CD4-positive, alpha-beta T cell (primary cell): ENCODE measurements at regions not wholly inside any gene's neighbourhood (a gene's known extent, or its start where the extent isn't known, plus 50 kb on each side); places are given as distances from the start of the nearest gene placed in this dataset.
A peak's percentile ranks its signal among the peaks of the same experiment; 100 is the strongest.

ENCODE experiments used
- ATAC-seq: fragments of 200-7000 bp; cut with Tn5 transposase; one replicate; pipeline ENCODE4 v1.10.0; 2022; ENCODE audit warnings: mild to moderate bottlenecking; ENCODE audit not compliant: poor library complexity
- CTCF ChIA-PET: fragments of 350-600 bp; sonication (Branson Sonifier 250); formaldehyde crosslinking; loops from one replicate; lab custom pipeline; 2021; ENCODE audit warnings: antibody characterized with exemption, inconsistent platforms; lab: Charles Lee
- POLR2A ChIA-PET: fragments of 350-600 bp; sonication (Branson Sonifier 250); formaldehyde crosslinking; loops from one replicate; lab custom pipeline; 2021; ENCODE audit warnings: antibody characterized with exemption, inconsistent platforms; lab: Charles Lee
- DNase-seq, 14 experiments: peaks; one replicate each; pipeline ENCODE4 v3.0.0-alpha.2; 2013 to 2020; ENCODE audit warnings: mixed read lengths in 2 of 14
- H3K27ac ChIP-seq, 2 donors: one replicate each; pipeline versions ENCODE4 v1.5.1 to v1.7.0; 2013; ENCODE audit warnings: low read length in 2 of 2, low read depth in 1 of 2, mild to moderate bottlenecking in 1 of 2
- H3K27me3 ChIP-seq, 2 experiments: 1 replicate in 1 of 2; 2 replicates in 1 of 2; pipeline versions ENCODE4 v1.6.1 to v1.7.0; 2013; ENCODE audit warnings: low read length in 2 of 2, control low read depth in 1 of 2, mild to moderate bottlenecking in 1 of 2, moderate library complexity in 1 of 2; ENCODE audit not compliant: insufficient read depth in 2 of 2, control insufficient read depth in 1 of 2
- H3K36me3 ChIP-seq: one replicate; pipeline ENCODE4 v1.6.1; 2013; ENCODE audit warnings: low read length, control low read depth; ENCODE audit not compliant: insufficient read depth
- H3K4me1 ChIP-seq: one replicate; pipeline ENCODE4 v1.6.1; 2013; ENCODE audit warnings: low read length, control low read depth; ENCODE audit not compliant: insufficient read depth
- H3K4me3 ChIP-seq: one replicate; pipeline ENCODE4 v1.5.1; 2013; ENCODE audit warnings: mild to moderate bottlenecking, low read length, moderate library complexity
- H3K9me3 ChIP-seq, 2 experiments: 1 replicate in 1 of 2; 2 replicates in 1 of 2; pipeline versions ENCODE4 v1.6.1 to v1.7.0; 2013; ENCODE audit warnings: low read length in 2 of 2, mild to moderate bottlenecking in 2 of 2, control low read depth in 1 of 2, moderate library complexity in 1 of 2; ENCODE audit not compliant: control insufficient read depth in 1 of 2, insufficient read depth in 1 of 2
- H3K27ac Mint-ChIP-seq: one replicate; pipeline ENCODE4 v1.8.0; 2020; ENCODE audit warnings: mixed read lengths
- H3K27me3 Mint-ChIP-seq: one replicate; pipeline ENCODE4 v1.8.0; 2021; ENCODE audit warnings: mixed read lengths
- H3K36me3 Mint-ChIP-seq: one replicate; pipeline ENCODE4 v1.8.0; 2021; ENCODE audit warnings: low read depth, mixed read lengths
- H3K4me1 Mint-ChIP-seq: one replicate; pipeline ENCODE4 v1.8.0; 2021; ENCODE audit warnings: low read depth, mixed read lengths
- H3K4me3 Mint-ChIP-seq: one replicate; pipeline ENCODE4 v1.8.0; 2020; ENCODE audit warnings: mild to moderate bottlenecking, mixed read lengths
- H3K9me3 Mint-ChIP-seq: one replicate; pipeline ENCODE4 v1.8.0; 2020; ENCODE audit warnings: mixed read lengths
- intact Hi-C, 2 experiments: fragments of 100-400 bp; cut with DNase I in 1 of 2; cut with micrococcal nuclease in 1 of 2; formaldehyde crosslinking; loops; one replicate each; pipeline versions ENCODE4 v1.15.1 to v1.9.0; 2023 to 2025; cut with DNase I, micrococcal nuclease
- TF ChIP-seq, protein P1 (sequence below): fragments of 200-600 bp; IDR thresholded peaks from one replicate; pipeline ENCODE4 v1.8.0; 2022; ENCODE audit warnings: antibody characterized with exemption, mild to moderate bottlenecking

DNA sequence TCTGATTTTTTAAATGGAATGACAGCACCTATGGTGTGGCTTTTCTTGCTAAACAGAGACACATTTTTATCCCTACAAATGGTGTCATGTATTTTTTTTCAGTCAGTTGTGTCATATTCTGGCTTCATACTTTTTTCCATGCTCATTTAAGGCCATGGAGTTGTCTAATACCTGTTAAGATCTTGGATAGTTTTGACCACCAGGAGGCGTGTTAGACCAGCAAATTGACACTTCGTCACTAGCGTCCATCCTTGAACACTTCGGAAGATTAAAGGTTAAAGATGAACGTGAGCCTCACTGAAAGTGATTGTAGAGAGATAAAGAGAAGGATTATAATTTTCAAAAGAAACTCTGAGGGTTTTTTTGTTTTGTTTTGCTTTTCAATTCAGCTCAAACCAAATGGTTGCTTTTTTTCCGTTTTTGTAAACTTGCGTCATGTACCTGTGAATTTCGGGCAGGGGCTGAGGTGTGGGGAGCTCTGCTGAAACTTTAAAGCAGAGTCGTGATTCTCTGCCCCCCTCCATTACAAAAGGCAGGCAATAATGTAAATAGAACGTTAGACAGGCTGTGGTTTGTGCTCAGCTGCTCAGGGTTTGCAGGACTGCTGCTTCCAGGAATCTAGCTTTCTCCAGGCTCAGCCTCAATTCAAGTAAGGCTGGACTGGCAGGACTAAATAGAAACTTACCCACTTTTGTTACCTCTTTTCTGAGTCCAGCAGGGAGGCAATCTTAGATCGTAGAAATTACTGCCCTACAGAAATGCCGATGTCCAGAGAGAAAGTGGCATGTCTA is 245.1 kb downstream of the FOXA2 start:
- no peaks in the 10 kb centered on the region for H3K9me3 Mint-ChIP-seq
- H3K27me3 Mint-ChIP-seq: peaks cover 17% of the 10 kb centered on the region
- no peak overlapping the region for H3K27ac Mint-ChIP-seq
- no peaks in the 10 kb centered on the region for H3K27me3 ChIP-seq
- H3K9me3 ChIP-seq: peaks cover 0 to 10% of the 10 kb centered on the region in 2 experiments
- TF ChIP-seq, protein P1, sequence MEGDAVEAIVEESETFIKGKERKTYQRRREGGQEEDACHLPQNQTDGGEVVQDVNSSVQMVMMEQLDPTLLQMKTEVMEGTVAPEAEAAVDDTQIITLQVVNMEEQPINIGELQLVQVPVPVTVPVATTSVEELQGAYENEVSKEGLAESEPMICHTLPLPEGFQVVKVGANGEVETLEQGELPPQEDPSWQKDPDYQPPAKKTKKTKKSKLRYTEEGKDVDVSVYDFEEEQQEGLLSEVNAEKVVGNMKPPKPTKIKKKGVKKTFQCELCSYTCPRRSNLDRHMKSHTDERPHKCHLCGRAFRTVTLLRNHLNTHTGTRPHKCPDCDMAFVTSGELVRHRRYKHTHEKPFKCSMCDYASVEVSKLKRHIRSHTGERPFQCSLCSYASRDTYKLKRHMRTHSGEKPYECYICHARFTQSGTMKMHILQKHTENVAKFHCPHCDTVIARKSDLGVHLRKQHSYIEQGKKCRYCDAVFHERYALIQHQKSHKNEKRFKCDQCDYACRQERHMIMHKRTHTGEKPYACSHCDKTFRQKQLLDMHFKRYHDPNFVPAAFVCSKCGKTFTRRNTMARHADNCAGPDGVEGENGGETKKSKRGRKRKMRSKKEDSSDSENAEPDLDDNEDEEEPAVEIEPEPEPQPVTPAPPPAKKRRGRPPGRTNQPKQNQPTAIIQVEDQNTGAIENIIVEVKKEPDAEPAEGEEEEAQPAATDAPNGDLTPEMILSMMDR: peak; percentile 56
- peak in 4 of 14 experiments; percentile 1 to 54 (median 22) for DNase-seq
- no peaks in the 10 kb centered on the region for H3K36me3 Mint-ChIP-seq
- no peak for ATAC-seq
- POLR2A ChIA-PET: no interaction called here
- H3K4me1 ChIP-seq: no peaks in the 10 kb centered on the region
- no peak overlapping the region for H3K4me3 Mint-ChIP-seq
- H3K4me3 ChIP-seq: no peak overlapping the region
- CTCF ChIA-PET: interaction anchor here (0.9 to 1.9 kb wide), 2 partner anchors 10 to 12 kb away, joined by 3 to 5 read pairs; no protein-coding TSS in a partner anchor
- no peaks in the 10 kb centered on the region for H3K36me3 ChIP-seq
- intact Hi-C loops: loop anchor here (5.0 to 10.0 kb wide), 3 partner anchors 343 to 1266 kb away; partner anchors contain the start of gene CST9 (in 2 of the 2)
- H3K27ac ChIP-seq: no peak overlapping the region
- H3K4me1 Mint-ChIP-seq: no peaks in the 10 kb centered on the region

DNA sequence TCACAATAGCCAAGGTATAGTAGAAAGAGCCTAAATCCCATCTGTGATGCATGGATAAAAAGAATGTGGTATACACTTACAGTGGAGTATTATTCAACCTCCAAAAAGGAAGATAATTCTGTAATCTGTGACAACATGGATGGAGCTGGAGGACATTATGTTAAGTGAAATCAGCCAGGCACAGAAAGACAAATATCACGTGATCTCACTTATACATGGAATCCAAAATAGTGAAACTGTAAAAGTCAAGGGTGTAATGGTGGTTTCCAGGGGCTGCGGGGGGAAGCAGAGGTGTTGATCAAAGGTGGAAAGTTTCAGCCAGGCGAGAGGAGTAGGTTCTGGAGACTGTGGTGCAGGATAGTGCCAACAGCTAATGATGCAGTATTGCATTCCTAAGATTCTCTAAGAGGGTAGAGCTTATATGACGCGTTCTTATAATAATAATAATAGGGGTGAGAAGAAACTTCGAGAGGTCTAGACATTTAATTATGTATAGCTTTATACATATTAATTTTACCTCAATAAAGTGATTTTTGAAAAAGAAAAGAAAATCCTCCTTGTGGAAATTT is 246.1 kb downstream of the FOXA2 start:
- CTCF ChIA-PET: interaction anchor here (0.9 kb wide), 1 partner anchor 11 kb away, joined by 3 read pairs; no protein-coding TSS in a partner anchor
- H3K9me3 ChIP-seq: peaks cover 0 to 3% of the 10 kb centered on the region in 2 experiments
- H3K27ac ChIP-seq: no peak overlapping the region
- ATAC-seq (no peak), DNase-seq (no peak)
- H3K4me3 Mint-ChIP-seq: no peak overlapping the region
- H3K27ac Mint-ChIP-seq: no peak overlapping the region
- POLR2A ChIA-PET: no interaction called here
- no peaks in the 10 kb centered on the region for H3K36me3 ChIP-seq
- H3K4me1 ChIP-seq: no peaks in the 10 kb centered on the region
- H3K27me3 ChIP-seq: no peaks in the 10 kb centered on the region
- TF ChIP-seq, protein P1: no peak
- H3K36me3 Mint-ChIP-seq: no peaks in the 10 kb centered on the region
- H3K9me3 Mint-ChIP-seq: no peaks in the 10 kb centered on the region
- no peaks in the 10 kb centered on the region for H3K4me1 Mint-ChIP-seq
- intact Hi-C loops: loop anchor here (5.0 to 10.0 kb wide), 3 partner anchors 344 to 1267 kb away; partner anchors contain the start of gene CST9 (in 2 of the 2)
- no peak overlapping the region for H3K4me3 ChIP-seq
- peaks cover 24% of the 10 kb centered on the region for H3K27me3 Mint-ChIP-seq

DNA sequence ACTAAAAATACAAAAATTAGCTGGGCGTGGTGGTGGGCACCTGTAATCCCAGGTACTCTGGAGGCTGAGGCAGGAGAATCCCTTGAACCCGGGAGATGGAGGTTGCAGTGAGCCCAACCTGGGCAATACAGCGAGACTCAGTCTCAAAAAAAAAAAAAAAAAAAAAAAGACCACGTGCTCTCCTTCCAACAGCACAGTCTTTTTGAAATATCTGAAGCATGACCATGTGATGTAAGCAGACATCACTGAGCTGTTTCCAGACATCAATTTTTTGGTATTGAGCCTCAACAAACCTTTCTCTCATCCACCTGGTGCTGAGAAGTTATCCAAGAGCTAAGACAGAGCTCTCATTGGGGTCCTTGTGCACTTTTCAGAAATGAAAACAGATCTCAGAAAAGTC is 249.2 kb downstream of the FOXA2 start:
- no peak overlapping the region for H3K27ac Mint-ChIP-seq
- H3K27me3 Mint-ChIP-seq: peaks cover 31% of the 10 kb centered on the region
- DNase-seq: no peak
- Histone ChIP-seq H3K27ac (no peak overlapping the region), H3K4me3 (no peak overlapping the region), H3K9me3 (peaks cover 0 to 13% of the 10 kb centered on the region in 2 experiments), H3K27me3 (no peaks in the 10 kb centered on the region), H3K4me1 (no peaks in the 10 kb centered on the region), H3K36me3 (no peaks in the 10 kb centered on the region)
- POLR2A ChIA-PET: no interaction called here
- no peaks in the 10 kb centered on the region for H3K4me1 Mint-ChIP-seq
- H3K4me3 Mint-ChIP-seq: no peak overlapping the region
- CTCF ChIA-PET: no interaction called here
- TF ChIP-seq, protein P1: no peak
- no peaks in the 10 kb centered on the region for H3K9me3 Mint-ChIP-seq
- no peak for ATAC-seq
- intact Hi-C loops: loop anchor here (5.0 to 10.0 kb wide), 3 partner anchors 347 to 1270 kb away; partner anchors contain the start of gene CST9 (in 2 of the 2)
- no peaks in the 10 kb centered on the region for H3K36me3 Mint-ChIP-seq
